ENCODE measurements at regions not wholly inside any gene's neighbourhood (a gene's known extent, or its start where the extent isn't known, plus 50 kb on each side); places are given as distances from the start of the nearest gene placed in this dataset.

GRCh38 chr5:39712316-39713249 lies 287.8 kb upstream of the DAB2 start:
- FAIRE-seq: no peak
- no peak for DNase-seq (ENCODE audit: insufficient read length, low spot score)
- no peak for TF ChIP-seq CTCF (IDR thresholded peaks at IDR 0.05; ENCODE audit: insufficient read depth, missing control alignments)

- FAIRE-seq: no peak
- TF ChIP-seq CTCF (IDR thresholded peaks at IDR 0.05; ENCODE audit: insufficient read depth, missing control alignments): no peak
- no peak for DNase-seq (ENCODE audit: insufficient read length, low spot score)
Measured at GRCh38 chr5:39711821-39712220, 287.0 kb upstream of the DAB2 start.

- no peak for TF ChIP-seq CTCF (IDR thresholded peaks at IDR 0.05; ENCODE audit: insufficient read depth, missing control alignments)
- FAIRE-seq (no peak), DNase-seq (ENCODE audit: insufficient read length, low spot score) (no peak)
Measured at GRCh38 chr5:39709032-39709431, 284.3 kb upstream of the DAB2 start.

- no peak for TF ChIP-seq CTCF (IDR thresholded peaks at IDR 0.05; ENCODE audit: insufficient read depth, missing control alignments)
- DNase-seq (ENCODE audit: insufficient read length, low spot score) (no peak), FAIRE-seq (peak; percentile 21)
Measured at GRCh38 chr5:39702928-39703327, 278.1 kb upstream of the DAB2 start.

- no peak for FAIRE-seq
- TF ChIP-seq CTCF (IDR thresholded peaks at IDR 0.05; ENCODE audit: insufficient read depth, missing control alignments): no peak
Measured at GRCh38 chr5:39700523-39700922, 275.7 kb upstream of the DAB2 start.

GRCh38 chr5:39698838-39699560 lies 274.2 kb upstream of the DAB2 start:
- DNase-seq (ENCODE audit: insufficient read length, low spot score): no peak
- TF ChIP-seq CTCF (IDR thresholded peaks at IDR 0.05; ENCODE audit: insufficient read depth, missing control alignments): no peak
- peak; percentile 85 for FAIRE-seq

More at GRCh38 chr5:39700523-39700922, 275.7 kb upstream of the DAB2 start:
- DNase-seq (ENCODE audit: insufficient read length, low spot score): no peak
